HCT116 (cell line): ENCODE measurements at regions not wholly inside any gene's neighbourhood (a gene's known extent, or its start where the extent isn't known, plus 50 kb on each side); places are given as distances from the start of the nearest gene placed in this dataset.

Experiments used
- ATAC-seq: fragments of 200-7000 bp; cut with Tn5 transposase; 2 replicates; pipeline ENCODE4 v1.9.1; 2020; ENCODE audit warnings: mild to moderate bottlenecking, moderate library complexity
- BruUV-seq: library from RNA; stranded (reverse); fragments of 400-500 nt; replicated peaks from 2 replicates; lab custom pipeline; 2021; lab: Mats Ljungman, UMichigan
- CTCF ChIA-PET: fragments of 300-600 bp; sonication (Branson Sonifier 250); formaldehyde crosslinking; loops from one replicate; lab custom pipeline; 2021; ENCODE audit warnings: antibody characterized with exemption; lab: Charles Lee
- POLR2A ChIA-PET: fragments of 300-600, 350-600 bp; sonication (Branson Sonifier 250); formaldehyde crosslinking; loops from one replicate; lab custom pipeline; 2021; ENCODE audit warnings: antibody characterized with exemption; lab: Charles Lee
- RAD21 ChIA-PET, 2 experiments: fragments of 300-600 bp; sonication (Branson Sonifier 250); formaldehyde crosslinking; loops; one replicate each; lab custom pipeline; 2023; ENCODE audit warnings: low total read pairs in 2 of 2; ENCODE audit not compliant: uncharacterized antibody in 2 of 2, unreplicated experiment in 2 of 2, low non-redundant PET in 1 of 2; lab: Charles Lee
- DNase-seq: peaks from one replicate; pipeline ENCODE4 v3.0.0-alpha.2; 2010; ENCODE audit warnings: low read depth, low spot score
- H2AFZ ChIP-seq: fragments of 200-600 bp; shearing (Covaris generic), sonication (generic); 2 replicates; pipeline ENCODE4 v1.6.1; 2017; ENCODE audit warnings: low read depth, mixed run types, mixed read lengths, antibody characterized with exemption, low read length; ENCODE audit not compliant: poor library complexity, severe bottlenecking
- H3K27ac ChIP-seq: 2 replicates; pipeline ENCODE4 v1.5.1; 2012; ENCODE audit warnings: low read depth, low read length
- H3K27me3 ChIP-seq: fragments of 200-600 bp; sonication (generic); 2 replicates; pipeline ENCODE4 v1.6.1; 2016; ENCODE audit warnings: mixed run types, low read length, mixed read lengths; ENCODE audit not compliant: insufficient read depth
- H3K36me3 ChIP-seq, 2 experiments: fragments of 200-500 bp in 1 of 2; fragments of 200-600 bp in 1 of 2; sonication (Bioruptor generic) in 1 of 2; sonication (generic) in 1 of 2; 2 replicates each; pipeline versions ENCODE4 v1.5.1 to v1.6.1; 2014 to 2016; ENCODE audit warnings: low read length in 2 of 2, inconsistent platforms in 1 of 2, mixed read lengths in 1 of 2, mixed run types in 1 of 2; ENCODE audit not compliant: insufficient read depth in 2 of 2, control insufficient read depth in 1 of 2
- H3K4me1 ChIP-seq, 2 experiments: fragments of 200-600 bp in 1 of 2; sonication (generic) in 1 of 2; 2 replicates each; pipeline versions ENCODE4 v1.5.1 to v1.6.1; 2012 to 2017; ENCODE audit warnings: low read length in 2 of 2, inconsistent platforms in 1 of 2, mild to moderate bottlenecking in 1 of 2, mixed read lengths in 1 of 2, mixed run types in 1 of 2, moderate library complexity in 1 of 2; ENCODE audit not compliant: insufficient read depth in 2 of 2, control insufficient read depth in 1 of 2
- H3K4me2 ChIP-seq: fragments of 200-600 bp; sonication (generic); 2 replicates; pipeline ENCODE4 v1.6.1; 2017; ENCODE audit warnings: mixed run types, low read length, mixed read lengths
- H3K4me3 ChIP-seq, 2 experiments: fragments of 200-600 bp in 1 of 2; sonication (generic) in 1 of 2; replicated peaks in 1 of 2; 2 replicates each; pipeline ENCODE4 v1.5.1; 2011 to 2016; ENCODE audit warnings: low read length in 2 of 2, control low read depth in 1 of 2, low read depth in 1 of 2, mild to moderate bottlenecking in 1 of 2, mixed read lengths in 1 of 2, mixed run types in 1 of 2
- H3K79me2 ChIP-seq: fragments of 200-600 bp; sonication (generic); 2 replicates; pipeline ENCODE4 v1.6.1; 2017; ENCODE audit warnings: mild to moderate bottlenecking, mixed run types, low read length, moderate library complexity, mixed read lengths; ENCODE audit not compliant: insufficient read depth
- H3K9ac ChIP-seq: fragments of 200-600 bp; sonication (generic); 2 replicates; pipeline ENCODE4 v1.6.1; 2016; ENCODE audit warnings: low read length, mixed read lengths
- H3K9me2 ChIP-seq: fragments of 200-600 bp; sonication (generic), shearing (Covaris generic); 2 replicates; pipeline ENCODE4 v1.6.1; 2017; ENCODE audit warnings: mixed run types, mild to moderate bottlenecking, moderate library complexity; ENCODE audit not compliant: insufficient read depth
- H3K9me3 ChIP-seq, 2 experiments: fragments of 200-500 bp in 1 of 2; fragments of 200-600 bp in 1 of 2; sonication (Bioruptor generic) in 1 of 2; sonication (generic) in 1 of 2; 2 replicates each; pipeline ENCODE4 v1.6.1; 2014 to 2017; ENCODE audit warnings: low read length in 2 of 2, mixed read lengths in 2 of 2, inconsistent platforms in 1 of 2, low read depth in 1 of 2, mild to moderate bottlenecking in 1 of 2, mixed run types in 1 of 2, moderate library complexity in 1 of 2; ENCODE audit not compliant: control insufficient read depth in 1 of 2, insufficient read depth in 1 of 2
- H4K20me1 ChIP-seq: fragments of 200-600 bp; sonication (generic), shearing (Covaris generic); 2 replicates; pipeline ENCODE4 v1.6.1; 2017; ENCODE audit warnings: mixed run types, mild to moderate bottlenecking, moderate library complexity; ENCODE audit not compliant: insufficient read depth
- CEBPB ChIP-seq: IDR thresholded peaks from 2 replicates; pipeline ENCODE4 v1.6.1; 2012; ENCODE audit warnings: low read depth
- EGR1 ChIP-seq: IDR thresholded peaks from 2 replicates; pipeline ENCODE4 v1.6.1; 2012; ENCODE audit warnings: low read depth
- ELF1 ChIP-seq: IDR thresholded peaks from 2 replicates; pipeline ENCODE4 v1.6.1; 2012; ENCODE audit warnings: low read depth, borderline replicate concordance
- EZH2 ChIP-seq: fragments of 200-600 bp; sonication (generic); IDR thresholded peaks from 2 replicates; pipeline ENCODE4 v1.6.1; 2017; ENCODE audit warnings: antibody characterized with exemption, mixed run types
- JUND ChIP-seq: IDR thresholded peaks from 2 replicates; pipeline ENCODE4 v1.6.1; 2012
- MAX ChIP-seq: IDR thresholded peaks from 2 replicates; pipeline ENCODE4 v1.6.1; 2012
- POLR2A ChIP-seq: IDR thresholded peaks from 2 replicates; pipeline ENCODE4 v1.7.0; 2011; ENCODE audit warnings: borderline replicate concordance; ENCODE audit not compliant: insufficient read depth, insufficient read length; ENCODE audit errors: extremely low read depth
- POLR2AphosphoS5 ChIP-seq: IDR thresholded peaks from 2 replicates; pipeline ENCODE4 v1.6.1; 2011; ENCODE audit warnings: mild to moderate bottlenecking, low read depth, low read length, moderate library complexity
- RAD21 ChIP-seq: IDR thresholded peaks from 2 replicates; pipeline ENCODE4 v1.6.1; 2012; ENCODE audit warnings: low read depth, mild to moderate bottlenecking
- REST ChIP-seq: IDR thresholded peaks from 2 replicates; pipeline ENCODE4 v1.6.1; 2012; ENCODE audit warnings: low read depth
- SIN3A ChIP-seq: IDR thresholded peaks from 2 replicates; pipeline ENCODE4 v1.6.1; 2012; ENCODE audit warnings: low read depth
- SP1 ChIP-seq: IDR thresholded peaks from 2 replicates; pipeline ENCODE4 v1.6.1; 2012; ENCODE audit warnings: low read depth
- SRF ChIP-seq: IDR thresholded peaks from 2 replicates; pipeline ENCODE4 v1.6.1; 2012; ENCODE audit warnings: low read depth
- TCF7L2 ChIP-seq: IDR thresholded peaks from 2 replicates; pipeline ENCODE4 v1.7.0; 2011; ENCODE audit warnings: borderline replicate concordance, inconsistent platforms; ENCODE audit not compliant: insufficient read depth, insufficient read length; ENCODE audit errors: extremely low read depth
- YY1 ChIP-seq: IDR thresholded peaks from 2 replicates; pipeline ENCODE4 v1.6.1; 2011; ENCODE audit warnings: low read length, low read depth, moderate library complexity, mild to moderate bottlenecking; ENCODE audit not compliant: insufficient replicate concordance; ENCODE audit errors: extremely low read depth
- ZBTB33 ChIP-seq: IDR thresholded peaks from 2 replicates; pipeline ENCODE4 v1.6.1; 2011; ENCODE audit warnings: mild to moderate bottlenecking, low read length, moderate library complexity; ENCODE audit not compliant: insufficient replicate concordance; ENCODE audit errors: extremely low read depth
- ZFX ChIP-seq: fragments of 450-650 bp; IDR thresholded peaks from 2 replicates; pipeline ENCODE4 v1.6.1; 2017
- ZNF274 ChIP-seq: fragments of 200-500 bp; sonication (Bioruptor generic); IDR thresholded peaks from 2 replicates; pipeline ENCODE4 v1.6.1; 2014; ENCODE audit warnings: mild to moderate bottlenecking, low read depth, low read length, inconsistent platforms
- intact Hi-C: fragments of 100-400 bp; cut with micrococcal nuclease; formaldehyde crosslinking; loops from 2 replicates; pipeline ENCODE4 v1.10.0; 2022
- TF ChIP-seq, protein P1 (sequence below): IDR thresholded peaks from 2 replicates; pipeline ENCODE4 v1.6.1; 2012
- TF ChIP-seq, protein P2 (sequence below), 3 experiments: fragments of 200-600 bp in 1 of 3; sonication (generic) in 1 of 3; IDR thresholded peaks in 2 of 3; conservative IDR thresholded peaks in 1 of 3; 2 replicates each; pipeline ENCODE4 v1.5.1; 2012 to 2017; ENCODE audit warnings: low read depth in 2 of 3, low read length in 2 of 3, antibody characterized with exemption in 1 of 3, borderline replicate concordance in 1 of 3, control low read depth in 1 of 3, mild to moderate bottlenecking in 1 of 3, mixed read lengths in 1 of 3, mixed run types in 1 of 3, moderate library complexity in 1 of 3; ENCODE audit not compliant: insufficient read depth in 1 of 3

- Histone ChIP-seq H3K36me3 (no peaks in the 10 kb centered on the region), H4K20me1 (no peaks in the 10 kb centered on the region), H3K4me2 (no peak overlapping the region), H3K9me2 (no peaks in the 10 kb centered on the region), H3K27me3 (no peaks in the 10 kb centered on the region), H3K79me2 (no peaks in the 10 kb centered on the region), H2AFZ (no peak overlapping the region), H3K9ac (no peak overlapping the region), H3K4me1 (no peaks in the 10 kb centered on the region), H3K27ac (no peak overlapping the region), H3K9me3 (no peaks in the 10 kb centered on the region), H3K4me3 (no peak overlapping the region)
- ChIA-PET CTCF (no interaction called here), RAD21 (no interaction called here), POLR2A (no interaction called here)
- intact Hi-C loops = no loop called here
- no peak for DNase-seq
- no TSS peak for BruUV-seq
- TF ChIP-seq MAX (no peak), SIN3A (no peak), ZFX (no peak), CEBPB (no peak), ZNF274 (no peak), RAD21 (no peak), EZH2 (no peak), JUND (no peak), REST (no peak), POLR2A (no peak), ZBTB33 (no peak), TCF7L2 (no peak), POLR2AphosphoS5 (no peak), SRF (no peak), ELF1 (no peak), YY1 (no peak), EGR1 (no peak), SP1 (no peak)
- TF ChIP-seq, protein P1, sequence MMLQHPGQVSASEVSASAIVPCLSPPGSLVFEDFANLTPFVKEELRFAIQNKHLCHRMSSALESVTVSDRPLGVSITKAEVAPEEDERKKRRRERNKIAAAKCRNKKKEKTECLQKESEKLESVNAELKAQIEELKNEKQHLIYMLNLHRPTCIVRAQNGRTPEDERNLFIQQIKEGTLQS = no peak
- TF ChIP-seq, protein P2, sequence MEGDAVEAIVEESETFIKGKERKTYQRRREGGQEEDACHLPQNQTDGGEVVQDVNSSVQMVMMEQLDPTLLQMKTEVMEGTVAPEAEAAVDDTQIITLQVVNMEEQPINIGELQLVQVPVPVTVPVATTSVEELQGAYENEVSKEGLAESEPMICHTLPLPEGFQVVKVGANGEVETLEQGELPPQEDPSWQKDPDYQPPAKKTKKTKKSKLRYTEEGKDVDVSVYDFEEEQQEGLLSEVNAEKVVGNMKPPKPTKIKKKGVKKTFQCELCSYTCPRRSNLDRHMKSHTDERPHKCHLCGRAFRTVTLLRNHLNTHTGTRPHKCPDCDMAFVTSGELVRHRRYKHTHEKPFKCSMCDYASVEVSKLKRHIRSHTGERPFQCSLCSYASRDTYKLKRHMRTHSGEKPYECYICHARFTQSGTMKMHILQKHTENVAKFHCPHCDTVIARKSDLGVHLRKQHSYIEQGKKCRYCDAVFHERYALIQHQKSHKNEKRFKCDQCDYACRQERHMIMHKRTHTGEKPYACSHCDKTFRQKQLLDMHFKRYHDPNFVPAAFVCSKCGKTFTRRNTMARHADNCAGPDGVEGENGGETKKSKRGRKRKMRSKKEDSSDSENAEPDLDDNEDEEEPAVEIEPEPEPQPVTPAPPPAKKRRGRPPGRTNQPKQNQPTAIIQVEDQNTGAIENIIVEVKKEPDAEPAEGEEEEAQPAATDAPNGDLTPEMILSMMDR (IDR thresholded peaks at IDR 0.05 in 2 of 3, conservative IDR thresholded peaks at IDR 0.05 in 1 of 3; ENCODE audit: borderline replicate concordance in 1 of 3, insufficient read depth in 1 of 3, low read depth in 2 of 3, low read length in 2 of 3) = no peak
- ATAC-seq = no peak
These were observed 195.2 kb upstream of the PUDP start for GRCh38 chrX:7343181-7343580.
